ENCODE measurements at regions not wholly inside any gene's neighbourhood (a gene's known extent, or its start where the extent isn't known, plus 50 kb on each side); places are given as distances from the start of the nearest gene placed in this dataset.

- Histone ChIP-seq H3K27me3 (no peaks in the 10 kb centered on the region), H3K36me3 (no peaks in the 10 kb centered on the region), H3K9me3 (no peaks in the 10 kb centered on the region), H3K4me1 (no peaks in the 10 kb centered on the region), H3K4me3 (no peak overlapping the region), H3K27ac (no peak overlapping the region)
- intact Hi-C loops (cut with DNase I): no loop called here
- TF ChIP-seq POLR2AphosphoS5 (IDR thresholded peaks at IDR 0.05) (no peak), CTCF (IDR thresholded peaks at IDR 0.05) (no peak), POLR2A (IDR thresholded peaks at IDR 0.05) (no peak), EP300 (IDR thresholded peaks at IDR 0.05) (no peak)
- no peak for DNase-seq
- WGBS, 2 donors: 80 to 89% methylated on average over 7 of the region's 7 CpGs
Observed at GRCh38 chr6:165742047-165742446, 79.0 kb upstream of the PDE10A start.

- no peak for DNase-seq
- H3K27me3 ChIP-seq: no peaks in the 10 kb centered on the region
- no peak overlapping the region for H3K4me3 ChIP-seq
- H3K4me1 ChIP-seq: peaks cover 0 to 5% (median 0%) of the 10 kb centered on the region in 4 donors
- H3K36me3 ChIP-seq: no peaks in the 10 kb centered on the region
- no peaks in the 10 kb centered on the region for H3K9me3 ChIP-seq
- TF ChIP-seq CTCF (IDR thresholded peaks at IDR 0.05): no peak
- 81 to 86% methylated on average over 1 of the region's 1 CpG for WGBS, 2 donors
- H3K27ac ChIP-seq: no peak overlapping the region
- intact Hi-C loops (cut with DNase I): loop anchor here (10.0 kb wide), 1 partner anchor 367 kb away; no protein-coding TSS in a partner anchor
Observed at GRCh38 chr6:165737396-165737795, 74.4 kb upstream of the PDE10A start.

GRCh38 chr6:165735065-165735464, 72.0 kb upstream of the PDE10A start:
- intact Hi-C loops (cut with DNase I): loop anchor here (10.0 kb wide), 1 partner anchor 370 kb away; no protein-coding TSS in a partner anchor
- peaks cover 0 to 5% (median 0%) of the 10 kb centered on the region in 4 donors for H3K4me1 ChIP-seq
- H3K9me3 ChIP-seq: no peaks in the 10 kb centered on the region
- no peak overlapping the region for H3K27ac ChIP-seq
- H3K36me3 ChIP-seq: no peaks in the 10 kb centered on the region
- no peak for DNase-seq
- no peak for TF ChIP-seq POLR2A (IDR thresholded peaks at IDR 0.05)
- no peak for TF ChIP-seq CTCF (IDR thresholded peaks at IDR 0.05)
- TF ChIP-seq EP300 (IDR thresholded peaks at IDR 0.05): no peak
- TF ChIP-seq POLR2AphosphoS5 (IDR thresholded peaks at IDR 0.05): no peak
- no peaks in the 10 kb centered on the region for H3K27me3 ChIP-seq
- no peak overlapping the region for H3K4me3 ChIP-seq

GRCh38 chr6:165733489-165733791, 70.4 kb upstream of the PDE10A start:
- 43 to 61% methylated on average over 1 of the region's 1 CpG for WGBS, 2 donors
- H3K4me3 ChIP-seq: no peak overlapping the region
- H3K9me3 ChIP-seq: no peaks in the 10 kb centered on the region
- no peaks in the 10 kb centered on the region for H3K27me3 ChIP-seq
- peaks cover 0 to 5% (median 0%) of the 10 kb centered on the region in 4 donors for H3K4me1 ChIP-seq
- no peak for DNase-seq
- intact Hi-C loops (cut with DNase I): loop anchor here (10.0 kb wide), 1 partner anchor 371 kb away; no protein-coding TSS in a partner anchor
- H3K36me3 ChIP-seq: no peaks in the 10 kb centered on the region
- TF ChIP-seq CTCF (IDR thresholded peaks at IDR 0.05): no peak
- no peak for TF ChIP-seq EP300 (IDR thresholded peaks at IDR 0.05)
- TF ChIP-seq POLR2A (IDR thresholded peaks at IDR 0.05): no peak
- TF ChIP-seq POLR2AphosphoS5 (IDR thresholded peaks at IDR 0.05): no peak
- H3K27ac ChIP-seq: no peak overlapping the region

- no peaks in the 10 kb centered on the region for H3K36me3 ChIP-seq
- DNase-seq: no peak
- intact Hi-C loops (cut with DNase I): loop anchor here (10.0 kb wide), 1 partner anchor 372 kb away; no protein-coding TSS in a partner anchor
- H3K27me3 ChIP-seq: no peaks in the 10 kb centered on the region
- TF ChIP-seq EP300 (IDR thresholded peaks at IDR 0.05) (no peak), POLR2AphosphoS5 (IDR thresholded peaks at IDR 0.05) (no peak), POLR2A (IDR thresholded peaks at IDR 0.05) (no peak), CTCF (IDR thresholded peaks at IDR 0.05) (no peak)
- no peak overlapping the region for H3K4me3 ChIP-seq
- WGBS, 2 donors: 72 to 81% methylated on average over 15 of the region's 15 CpGs
- H3K4me1 ChIP-seq: peaks cover 0 to 5% (median 0%) of the 10 kb centered on the region in 4 donors
- H3K9me3 ChIP-seq: no peaks in the 10 kb centered on the region
- H3K27ac ChIP-seq: no peak overlapping the region
Observed at GRCh38 chr6:165732696-165733488, 69.9 kb upstream of the PDE10A start.
